ENCODE measurements at regions not wholly inside any gene's neighbourhood (a gene's known extent, or its start where the extent isn't known, plus 50 kb on each side); places are given as distances from the start of the nearest gene placed in this dataset.

DNA sequence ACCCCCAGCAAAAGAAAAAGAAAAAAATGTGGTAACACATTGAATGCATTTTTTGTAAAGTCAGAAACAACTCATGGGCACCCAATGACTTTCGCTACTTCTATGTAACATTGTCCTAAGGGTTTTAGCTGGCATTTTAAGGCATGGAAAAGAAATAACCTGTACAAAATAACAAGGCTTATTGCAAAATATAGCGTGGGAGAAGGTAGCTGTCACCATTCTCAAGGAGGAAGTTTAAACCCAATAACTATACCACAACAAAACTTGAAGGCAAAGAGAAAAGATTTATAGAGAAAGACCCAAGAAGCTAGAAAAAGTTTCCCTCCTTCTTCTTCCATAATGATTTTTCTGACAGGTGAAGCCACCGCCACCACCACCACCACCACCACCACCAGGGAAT is 55.7 kb upstream of the ACP3 start:
- TF ChIP-seq, protein P1, sequence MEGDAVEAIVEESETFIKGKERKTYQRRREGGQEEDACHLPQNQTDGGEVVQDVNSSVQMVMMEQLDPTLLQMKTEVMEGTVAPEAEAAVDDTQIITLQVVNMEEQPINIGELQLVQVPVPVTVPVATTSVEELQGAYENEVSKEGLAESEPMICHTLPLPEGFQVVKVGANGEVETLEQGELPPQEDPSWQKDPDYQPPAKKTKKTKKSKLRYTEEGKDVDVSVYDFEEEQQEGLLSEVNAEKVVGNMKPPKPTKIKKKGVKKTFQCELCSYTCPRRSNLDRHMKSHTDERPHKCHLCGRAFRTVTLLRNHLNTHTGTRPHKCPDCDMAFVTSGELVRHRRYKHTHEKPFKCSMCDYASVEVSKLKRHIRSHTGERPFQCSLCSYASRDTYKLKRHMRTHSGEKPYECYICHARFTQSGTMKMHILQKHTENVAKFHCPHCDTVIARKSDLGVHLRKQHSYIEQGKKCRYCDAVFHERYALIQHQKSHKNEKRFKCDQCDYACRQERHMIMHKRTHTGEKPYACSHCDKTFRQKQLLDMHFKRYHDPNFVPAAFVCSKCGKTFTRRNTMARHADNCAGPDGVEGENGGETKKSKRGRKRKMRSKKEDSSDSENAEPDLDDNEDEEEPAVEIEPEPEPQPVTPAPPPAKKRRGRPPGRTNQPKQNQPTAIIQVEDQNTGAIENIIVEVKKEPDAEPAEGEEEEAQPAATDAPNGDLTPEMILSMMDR (IDR thresholded peaks at IDR 0.05) = no peak
- TF ChIP-seq POLR2A (IDR thresholded peaks at IDR 0.05) = no peak
